ENCODE measurements at regions not wholly inside any gene's neighbourhood (a gene's known extent, or its start where the extent isn't known, plus 50 kb on each side); places are given as distances from the start of the nearest gene placed in this dataset.

DNA sequence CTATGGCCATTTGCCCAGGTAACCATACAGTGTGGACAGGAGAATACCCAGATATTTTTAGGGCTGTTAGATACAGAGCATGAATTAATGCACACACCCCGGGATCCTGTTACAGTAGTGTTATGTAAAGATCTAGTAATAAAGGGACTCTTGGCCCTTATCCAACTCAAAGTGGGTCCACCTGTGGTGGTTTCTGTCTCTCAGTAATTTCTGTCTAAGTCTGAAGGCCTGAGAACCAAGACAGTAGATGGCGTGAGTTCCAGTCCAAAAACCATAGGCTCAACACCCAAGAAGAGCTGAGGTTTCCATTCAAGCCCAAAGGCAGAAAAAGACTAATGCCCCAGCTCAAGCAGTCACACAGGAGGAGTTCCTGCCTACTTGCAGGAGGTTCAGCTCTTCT, 277.7 kb downstream of the ZEB1 start:
- TF ChIP-seq ELF4 (IDR thresholded peaks at IDR 0.05) (no peak), FOXM1 (IDR thresholded peaks at IDR 0.05; ENCODE audit: borderline replicate concordance) (no peak), FOXA1 (IDR thresholded peaks at IDR 0.05) (no peak), ZNF384 (IDR thresholded peaks at IDR 0.05) (no peak), TARDBP (IDR thresholded peaks at IDR 0.05) (no peak), NFRKB (IDR thresholded peaks at IDR 0.05) (no peak)
